ENCODE measurements at regions not wholly inside any gene's neighbourhood (a gene's known extent, or its start where the extent isn't known, plus 50 kb on each side); places are given as distances from the start of the nearest gene placed in this dataset.

GRCh38 chrX:14997271-14997670, 124.0 kb downstream of the MOSPD2 start:
- TF ChIP-seq CTCF (conservative IDR thresholded peaks at IDR 0.05 in 1 of 2, IDR thresholded peaks at IDR 0.05 in 1 of 2; ENCODE audit: low read depth in 1 of 2, low read length in 2 of 2) (no peak), EZH2 (IDR thresholded peaks at IDR 0.05; ENCODE audit: low read length, missing control alignments) (no peak)

Measured in fibroblast of lung (primary cell).